ENCODE measurements at regions not wholly inside any gene's neighbourhood (a gene's known extent, or its start where the extent isn't known, plus 50 kb on each side); places are given as distances from the start of the nearest gene placed in this dataset.
"Not testable (repeated sequence)": the region's sequence is repeated elsewhere in the genome, so short reads cannot be mapped to it uniquely, and the experiment has no call there.

- Histone ChIP-seq H3K9ac (ENCODE audit: low read length in 2 of 2) (no peak overlapping the region), H3K9me3 (ENCODE audit: control insufficient read depth in 2 of 2, low read length in 2 of 2) (no peaks in the 10 kb centered on the region), H3K4me1 (ENCODE audit: control insufficient read depth, insufficient read depth, low read length) (no peaks in the 10 kb centered on the region), H3K27ac (ENCODE audit: low read length) (no peak overlapping the region), H3K36me3 (ENCODE audit: control insufficient read depth in 2 of 2, insufficient read depth in 2 of 2, low read length in 2 of 2) (no peaks in the 10 kb centered on the region), H3K4me3 (ENCODE audit: low read length in 2 of 2) (no peak overlapping the region), H3K27me3 (ENCODE audit: control insufficient read depth in 1 of 2, insufficient read depth in 2 of 2, low read length in 2 of 2) (no peaks in the 10 kb centered on the region)
Measured at GRCh38 chr6:16040628-16040974, 88.3 kb upstream of the MYLIP start.

DNA sequence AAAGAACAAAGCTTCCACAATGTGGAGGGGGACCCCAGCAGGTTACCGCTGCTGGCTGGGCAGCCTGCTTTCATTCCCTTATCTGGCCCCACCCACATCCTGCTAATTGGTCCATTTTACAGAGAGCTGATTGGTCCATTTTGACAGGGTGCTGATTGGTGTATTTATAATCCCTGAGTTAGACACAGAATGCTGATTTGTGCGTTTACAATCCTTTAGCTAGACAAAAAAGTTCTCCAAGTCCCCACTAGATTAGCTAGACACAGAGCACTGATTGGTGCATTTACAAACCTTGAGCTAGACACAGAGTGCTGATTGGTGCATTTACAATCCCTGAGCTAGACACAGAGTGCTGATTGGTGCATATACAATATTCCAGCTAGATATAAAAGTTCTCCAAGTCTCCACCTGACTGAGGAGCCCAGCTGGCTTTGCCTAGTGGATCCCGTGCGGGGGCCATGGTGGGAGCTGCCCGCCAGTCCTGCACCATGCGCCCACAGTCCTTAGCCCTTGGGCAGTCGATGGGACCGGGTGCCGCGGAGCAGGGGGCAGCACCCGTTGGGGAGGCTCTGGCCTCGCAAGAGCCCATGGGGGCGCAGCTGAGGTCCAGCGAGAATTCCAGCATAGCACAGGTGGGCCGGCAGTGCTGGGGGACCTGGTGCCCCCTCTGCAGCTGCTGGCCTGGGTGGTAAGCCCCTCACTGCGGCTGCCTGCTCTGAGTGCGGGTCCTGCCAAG is 88.8 kb upstream of the MYLIP start:
- not testable (repeated sequence) for H3K27me3 ChIP-seq (ENCODE audit: control insufficient read depth in 1 of 2, insufficient read depth in 2 of 2, low read length in 2 of 2); H3K4me1 ChIP-seq (ENCODE audit: control insufficient read depth, insufficient read depth, low read length)

DNA sequence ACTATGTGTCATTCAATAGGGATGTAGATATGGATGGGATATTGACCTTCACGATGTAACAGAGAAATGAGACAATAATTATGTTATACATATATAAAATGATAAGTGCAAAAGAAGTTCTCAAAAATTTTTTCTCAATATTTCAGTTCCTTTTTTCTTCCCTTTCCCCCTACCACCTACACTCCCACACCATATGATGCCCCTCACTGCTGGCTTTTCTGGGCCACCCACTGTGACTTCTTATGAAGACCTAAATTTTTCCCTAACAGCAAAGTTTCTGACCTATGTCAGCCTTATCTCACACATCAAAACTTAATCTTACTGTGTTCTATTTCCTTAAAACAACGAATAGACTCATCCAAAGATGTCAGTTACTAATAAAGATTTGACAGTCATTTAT is 89.9 kb upstream of the MYLIP start:
- Histone ChIP-seq H3K4me3 (ENCODE audit: low read length in 2 of 2) (no peak overlapping the region), H3K9me3 (ENCODE audit: control insufficient read depth in 2 of 2, low read length in 2 of 2) (no peaks in the 10 kb centered on the region), H3K9ac (ENCODE audit: low read length in 2 of 2) (no peak overlapping the region), H3K27ac (ENCODE audit: low read length) (no peak overlapping the region), H3K36me3 (ENCODE audit: control insufficient read depth in 2 of 2, insufficient read depth in 2 of 2, low read length in 2 of 2) (no peaks in the 10 kb centered on the region), H3K27me3 (ENCODE audit: control insufficient read depth in 1 of 2, insufficient read depth in 2 of 2, low read length in 2 of 2) (no peaks in the 10 kb centered on the region), H3K4me1 (ENCODE audit: control insufficient read depth, insufficient read depth, low read length) (no peaks in the 10 kb centered on the region)

More for the DNA sequence above, 88.8 kb upstream of the MYLIP start:
- H3K4me3 ChIP-seq (ENCODE audit: low read length in 2 of 2); H3K9me3 ChIP-seq (ENCODE audit: control insufficient read depth in 2 of 2, low read length in 2 of 2); H3K9ac ChIP-seq (ENCODE audit: low read length in 2 of 2); H3K36me3 ChIP-seq (ENCODE audit: control insufficient read depth in 2 of 2, insufficient read depth in 2 of 2, low read length in 2 of 2); H3K27ac ChIP-seq (ENCODE audit: low read length): not testable (repeated sequence)

DNA sequence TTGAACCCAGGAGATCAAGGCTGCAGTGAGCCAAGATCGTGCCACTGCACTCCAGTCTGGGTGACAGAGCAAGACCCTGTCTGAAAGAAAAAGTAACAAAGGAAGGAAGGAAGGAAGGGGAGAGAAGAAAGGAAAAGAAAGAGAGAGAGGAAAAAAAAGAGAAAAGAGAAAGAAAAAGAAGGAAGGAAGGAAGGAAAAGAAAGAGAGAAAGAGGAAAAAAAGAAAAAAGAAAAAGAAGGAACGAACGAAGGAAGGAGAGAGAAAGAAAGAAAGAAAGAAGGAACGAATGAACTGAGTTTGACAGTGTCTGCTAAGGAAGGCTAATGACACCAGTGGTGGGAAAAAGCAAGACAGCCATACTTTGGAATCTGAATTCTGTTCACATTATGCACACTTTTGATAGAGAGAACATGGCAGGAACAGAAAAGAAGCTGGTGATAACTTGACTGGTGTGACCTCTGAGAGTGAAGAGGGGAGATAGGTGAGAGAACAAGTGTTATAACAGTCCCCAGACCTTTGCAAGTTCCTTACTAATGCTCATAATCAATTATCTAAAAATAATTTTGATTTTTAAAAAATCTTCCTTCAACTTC is 93.3 kb upstream of the MYLIP start:
- no peaks in the 10 kb centered on the region for H3K9me3 ChIP-seq (ENCODE audit: control insufficient read depth in 2 of 2, low read length in 2 of 2)

DNA sequence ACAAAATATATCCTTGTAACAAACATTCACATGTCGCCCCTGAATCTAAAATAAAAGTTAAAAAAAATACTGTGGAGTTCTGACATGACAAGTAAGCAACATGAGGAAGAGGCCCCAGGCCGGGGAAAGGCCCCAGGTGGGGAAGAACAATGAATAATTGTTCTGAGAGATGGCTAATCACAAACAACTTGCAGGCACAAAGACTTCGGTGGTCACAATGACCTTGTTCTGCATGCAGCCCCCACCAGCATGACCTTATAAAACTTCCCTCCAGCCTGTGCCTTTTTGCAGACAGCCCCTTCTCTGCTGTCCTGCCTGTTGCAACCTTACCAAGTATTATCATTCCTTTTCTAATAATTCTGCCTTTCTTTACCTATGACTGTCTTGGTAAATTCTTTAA is 95.7 kb upstream of the MYLIP start:
- Histone ChIP-seq H3K9ac (ENCODE audit: low read length in 2 of 2) (no peak overlapping the region), H3K27ac (ENCODE audit: low read length) (no peak overlapping the region), H3K4me3 (ENCODE audit: low read length in 2 of 2) (no peak overlapping the region), H3K4me1 (ENCODE audit: control insufficient read depth, insufficient read depth, low read length) (no peaks in the 10 kb centered on the region), H3K27me3 (ENCODE audit: control insufficient read depth in 1 of 2, insufficient read depth in 2 of 2, low read length in 2 of 2) (no peaks in the 10 kb centered on the region), H3K9me3 (ENCODE audit: control insufficient read depth in 2 of 2, low read length in 2 of 2) (no peaks in the 10 kb centered on the region), H3K36me3 (ENCODE audit: control insufficient read depth in 2 of 2, insufficient read depth in 2 of 2, low read length in 2 of 2) (no peaks in the 10 kb centered on the region)

More for the DNA sequence above, 93.3 kb upstream of the MYLIP start:
- H3K9ac ChIP-seq (ENCODE audit: low read length in 2 of 2), result no peak overlapping the region
- no peaks in the 10 kb centered on the region for H3K4me1 ChIP-seq (ENCODE audit: control insufficient read depth, insufficient read depth, low read length)
- H3K27me3 ChIP-seq (ENCODE audit: control insufficient read depth in 1 of 2, insufficient read depth in 2 of 2, low read length in 2 of 2), result no peaks in the 10 kb centered on the region
- no peak overlapping the region for H3K4me3 ChIP-seq (ENCODE audit: low read length in 2 of 2)
- no peaks in the 10 kb centered on the region for H3K36me3 ChIP-seq (ENCODE audit: control insufficient read depth in 2 of 2, insufficient read depth in 2 of 2, low read length in 2 of 2)
- no peak overlapping the region for H3K27ac ChIP-seq (ENCODE audit: low read length)

DNA sequence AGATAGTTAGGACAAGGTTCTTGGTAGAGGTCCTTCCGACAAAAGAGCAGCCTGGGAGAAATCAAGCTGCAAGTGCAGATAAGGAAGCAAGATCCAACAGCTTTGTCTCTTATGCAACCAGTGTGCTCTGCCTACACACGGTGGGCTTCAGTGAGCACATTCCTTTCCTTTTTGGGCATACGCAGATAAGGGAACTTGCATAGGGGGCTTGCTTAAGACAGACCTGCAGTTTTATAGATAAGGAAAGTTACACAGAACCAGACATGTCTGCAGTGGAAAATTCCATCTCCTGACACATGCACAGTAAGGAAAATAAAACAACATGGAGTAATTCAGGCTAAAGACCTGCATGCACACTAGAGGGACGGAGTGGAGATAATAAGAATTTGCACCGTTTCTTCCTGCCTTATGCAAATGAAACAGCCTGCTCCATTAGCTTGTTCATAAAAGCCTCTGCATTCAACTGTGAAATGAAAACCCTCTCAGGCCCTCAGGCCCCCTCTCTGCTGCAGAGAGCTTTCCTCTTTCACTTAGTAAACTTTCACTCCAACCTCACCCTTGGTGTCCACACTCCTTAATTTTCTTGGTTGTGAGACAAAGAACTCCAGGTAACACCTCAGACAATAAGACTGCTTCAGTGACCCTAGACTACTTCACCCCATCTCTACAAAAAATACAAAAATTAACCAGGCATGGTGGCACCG is 97.5 kb upstream of the MYLIP start:
- no peak overlapping the region for H3K9ac ChIP-seq (ENCODE audit: low read length in 2 of 2)
- no peak overlapping the region for H3K4me3 ChIP-seq (ENCODE audit: low read length in 2 of 2)
- no peaks in the 10 kb centered on the region for H3K9me3 ChIP-seq (ENCODE audit: control insufficient read depth in 2 of 2, low read length in 2 of 2)
- H3K36me3 ChIP-seq (ENCODE audit: control insufficient read depth in 2 of 2, insufficient read depth in 2 of 2, low read length in 2 of 2), result no peaks in the 10 kb centered on the region
- H3K27ac ChIP-seq (ENCODE audit: low read length), result no peak overlapping the region
- no peaks in the 10 kb centered on the region for H3K4me1 ChIP-seq (ENCODE audit: control insufficient read depth, insufficient read depth, low read length)
- H3K27me3 ChIP-seq (ENCODE audit: control insufficient read depth in 1 of 2, insufficient read depth in 2 of 2, low read length in 2 of 2), result no peaks in the 10 kb centered on the region

GRCh38 chr6:16028966-16029365 is 99.9 kb upstream of the MYLIP start:
- no peaks in the 10 kb centered on the region for H3K9me3 ChIP-seq (ENCODE audit: control insufficient read depth in 2 of 2, low read length in 2 of 2)
- H3K36me3 ChIP-seq (ENCODE audit: control insufficient read depth in 2 of 2, insufficient read depth in 2 of 2, low read length in 2 of 2), result no peaks in the 10 kb centered on the region
- H3K4me1 ChIP-seq (ENCODE audit: control insufficient read depth, insufficient read depth, low read length), result no peaks in the 10 kb centered on the region
- no peak overlapping the region for H3K27ac ChIP-seq (ENCODE audit: low read length)
- H3K27me3 ChIP-seq (ENCODE audit: control insufficient read depth in 1 of 2, insufficient read depth in 2 of 2, low read length in 2 of 2), result no peaks in the 10 kb centered on the region
- no peak overlapping the region for H3K4me3 ChIP-seq (ENCODE audit: low read length in 2 of 2)
- H3K9ac ChIP-seq (ENCODE audit: low read length in 2 of 2), result no peak overlapping the region

- no peaks in the 10 kb centered on the region for H3K4me1 ChIP-seq (ENCODE audit: control insufficient read depth, insufficient read depth, low read length)
Measured at GRCh38 chr6:16020259-16020658, 108.6 kb upstream of the MYLIP start.

DNA sequence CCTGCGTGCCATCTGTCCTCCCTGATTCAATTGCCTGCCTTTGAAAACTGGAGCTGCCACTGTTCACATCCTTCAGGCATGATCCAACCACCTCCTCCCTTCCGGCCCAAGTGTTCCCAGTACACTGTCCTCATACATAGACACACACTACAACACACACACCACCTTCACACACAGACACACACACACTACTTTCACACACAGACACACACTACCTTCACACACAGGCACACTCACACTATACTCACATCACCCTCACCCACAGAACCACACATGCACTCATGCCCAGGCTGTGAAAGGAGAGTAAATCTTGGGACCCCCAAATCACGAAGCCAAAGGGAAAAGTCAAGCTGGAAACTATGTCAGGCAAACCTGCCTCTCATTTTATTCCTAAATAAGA is 109.4 kb upstream of the MYLIP start:
- Histone ChIP-seq H3K4me1 (ENCODE audit: control insufficient read depth, insufficient read depth, low read length) (no peaks in the 10 kb centered on the region), H3K27ac (ENCODE audit: low read length) (no peak overlapping the region), H3K9ac (ENCODE audit: low read length in 2 of 2) (no peak overlapping the region), H3K36me3 (ENCODE audit: control insufficient read depth in 2 of 2, insufficient read depth in 2 of 2, low read length in 2 of 2) (no peaks in the 10 kb centered on the region), H3K9me3 (ENCODE audit: control insufficient read depth in 2 of 2, low read length in 2 of 2) (no peaks in the 10 kb centered on the region), H3K27me3 (ENCODE audit: control insufficient read depth in 1 of 2, insufficient read depth in 2 of 2, low read length in 2 of 2) (no peaks in the 10 kb centered on the region), H3K4me3 (ENCODE audit: low read length in 2 of 2) (no peak overlapping the region)

More at GRCh38 chr6:16020259-16020658, 108.6 kb upstream of the MYLIP start:
- Histone ChIP-seq H3K9me3 (ENCODE audit: control insufficient read depth in 2 of 2, low read length in 2 of 2) (no peaks in the 10 kb centered on the region), H3K36me3 (ENCODE audit: control insufficient read depth in 2 of 2, insufficient read depth in 2 of 2, low read length in 2 of 2) (no peaks in the 10 kb centered on the region), H3K27ac (ENCODE audit: low read length) (no peak overlapping the region), H3K27me3 (ENCODE audit: control insufficient read depth in 1 of 2, insufficient read depth in 2 of 2, low read length in 2 of 2) (no peaks in the 10 kb centered on the region), H3K9ac (ENCODE audit: low read length in 2 of 2) (no peak overlapping the region), H3K4me3 (ENCODE audit: low read length in 2 of 2) (no peak overlapping the region)

- Histone ChIP-seq H3K9me3 (ENCODE audit: control insufficient read depth in 2 of 2, low read length in 2 of 2) (no peaks in the 10 kb centered on the region), H3K4me1 (ENCODE audit: control insufficient read depth, insufficient read depth, low read length) (no peaks in the 10 kb centered on the region), H3K9ac (ENCODE audit: low read length in 2 of 2) (no peak overlapping the region), H3K4me3 (ENCODE audit: low read length in 2 of 2) (no peak overlapping the region), H3K27me3 (ENCODE audit: control insufficient read depth in 1 of 2, insufficient read depth in 2 of 2, low read length in 2 of 2) (no peaks in the 10 kb centered on the region), H3K36me3 (ENCODE audit: control insufficient read depth in 2 of 2, insufficient read depth in 2 of 2, low read length in 2 of 2) (no peaks in the 10 kb centered on the region), H3K27ac (ENCODE audit: low read length) (no peak overlapping the region)
Measured at GRCh38 chr6:16018626-16019025, 110.3 kb upstream of the MYLIP start.

DNA sequence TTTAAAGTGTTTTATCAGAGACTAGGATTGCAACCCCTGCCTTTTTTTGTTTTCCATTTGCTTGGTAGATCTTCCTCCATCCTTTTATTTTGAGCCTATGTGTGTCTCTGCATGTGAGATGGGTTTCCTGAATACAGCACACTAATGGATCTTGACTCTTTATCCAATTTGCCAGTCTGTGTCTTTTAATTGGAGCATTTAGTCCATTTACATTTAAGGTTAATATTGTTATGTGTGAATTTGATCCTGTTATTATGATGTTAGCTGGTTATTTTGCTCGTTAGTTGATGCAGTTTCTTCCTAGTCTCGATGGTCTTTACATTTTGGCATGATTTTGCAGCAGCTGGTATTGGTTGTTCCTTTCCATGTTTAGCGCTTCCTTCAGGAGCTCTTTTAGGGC is 114.6 kb upstream of the MYLIP start:
- not testable (repeated sequence) for H3K4me3 ChIP-seq (ENCODE audit: low read length in 2 of 2); H3K36me3 ChIP-seq (ENCODE audit: control insufficient read depth in 2 of 2, insufficient read depth in 2 of 2, low read length in 2 of 2); H3K9ac ChIP-seq (ENCODE audit: low read length in 2 of 2); H3K27me3 ChIP-seq (ENCODE audit: control insufficient read depth in 1 of 2, insufficient read depth in 2 of 2, low read length in 2 of 2); H3K9me3 ChIP-seq (ENCODE audit: control insufficient read depth in 2 of 2, low read length in 2 of 2); H3K4me1 ChIP-seq (ENCODE audit: control insufficient read depth, insufficient read depth, low read length); H3K27ac ChIP-seq (ENCODE audit: low read length)

Data from stomach smooth muscle (tissue), 2 donors.